ENCODE measurements at regions not wholly inside any gene's neighbourhood (a gene's known extent, or its start where the extent isn't known, plus 50 kb on each side); places are given as distances from the start of the nearest gene placed in this dataset.

GRCh38 chr5:8765886-8766285 is 780.0 kb downstream of the SEMA5A start:
- TF ChIP-seq TOX (CRISPR knock-in tag; IDR thresholded peaks at IDR 0.05; ENCODE audit: borderline replicate concordance) (no peak), POU6F1 (CRISPR knock-in tag; IDR thresholded peaks at IDR 0.05; ENCODE audit: borderline replicate concordance, low read depth) (no peak), CREB5 (CRISPR knock-in tag; IDR thresholded peaks at IDR 0.05; ENCODE audit: low read depth) (no peak), PATZ1 (CRISPR knock-in tag; IDR thresholded peaks at IDR 0.05; ENCODE audit: borderline replicate concordance) (no peak), ESRRG (CRISPR knock-in tag; IDR thresholded peaks at IDR 0.05) (no peak)

Data from SK-N-SH treated with all-trans-retinoic acid at 6 μM for 48 hours (cell line).